ENCODE measurements at regions not wholly inside any gene's neighbourhood (a gene's known extent, or its start where the extent isn't known, plus 50 kb on each side); places are given as distances from the start of the nearest gene placed in this dataset.

DNA sequence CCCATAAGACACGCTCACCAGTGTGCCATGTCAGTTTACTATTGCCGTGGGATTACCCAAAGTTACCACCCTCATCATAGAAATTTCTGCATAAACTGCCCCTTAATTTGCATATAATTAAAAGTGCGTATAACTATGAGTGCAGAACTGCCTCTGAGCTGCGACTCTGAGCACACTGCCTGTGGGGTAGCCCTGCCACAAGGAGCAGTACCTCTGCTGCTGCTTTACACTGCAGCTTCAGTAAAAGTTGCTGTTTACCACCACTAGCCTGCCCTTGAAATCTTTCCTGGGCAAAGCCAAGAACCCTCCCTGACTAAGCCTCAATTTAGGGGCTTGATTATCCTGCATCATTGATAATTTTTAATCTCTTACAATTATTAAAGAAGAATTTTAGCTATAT lies 213.9 kb upstream of the MAP2 start:
- no peak for TF ChIP-seq CTCF (IDR thresholded peaks at IDR 0.05)
- H3K27me3 Mint-ChIP-seq (ENCODE audit: insufficient read depth) = no peaks in the 10 kb centered on the region
- H3K27ac Mint-ChIP-seq = no peak overlapping the region
- no peak overlapping the region; the same call in 1 of the 2 replicates for H3K4me3 Mint-ChIP-seq
- no peak for DNase-seq
- no peaks in the 10 kb centered on the region for H3K36me3 Mint-ChIP-seq (ENCODE audit: low read depth)
- H3K4me1 Mint-ChIP-seq (ENCODE audit: low read depth) = no peaks in the 10 kb centered on the region
- no peaks in the 10 kb centered on the region for H3K9me3 Mint-ChIP-seq

GRCh38 chr2:209230560-209230959 lies 193.3 kb upstream of the MAP2 start:
- no peak overlapping the region for H3K4me3 Mint-ChIP-seq
- H3K36me3 Mint-ChIP-seq (ENCODE audit: low read depth) = no peaks in the 10 kb centered on the region
- TF ChIP-seq CTCF (IDR thresholded peaks at IDR 0.05) = no peak
- peaks cover 35% of the 10 kb centered on the region for H3K9me3 Mint-ChIP-seq
- no peak for DNase-seq
- H3K27me3 Mint-ChIP-seq (ENCODE audit: insufficient read depth) = no peaks in the 10 kb centered on the region
- H3K4me1 Mint-ChIP-seq (ENCODE audit: low read depth) = no peaks in the 10 kb centered on the region
- H3K27ac Mint-ChIP-seq = no peak overlapping the region

- Mint-ChIP-seq H3K4me1 (ENCODE audit: low read depth) (no peaks in the 10 kb centered on the region), H3K36me3 (ENCODE audit: low read depth) (no peaks in the 10 kb centered on the region; the same call in 1 of the 2 replicates), H3K9me3 (peaks cover 35% of the 10 kb centered on the region), H3K27me3 (ENCODE audit: insufficient read depth) (no peaks in the 10 kb centered on the region), H3K27ac (no peak overlapping the region), H3K4me3 (no peak overlapping the region)
- no peak for TF ChIP-seq CTCF (IDR thresholded peaks at IDR 0.05)
- no peak for DNase-seq
Measured at GRCh38 chr2:209236377-209236776, 187.5 kb upstream of the MAP2 start.

DNA sequence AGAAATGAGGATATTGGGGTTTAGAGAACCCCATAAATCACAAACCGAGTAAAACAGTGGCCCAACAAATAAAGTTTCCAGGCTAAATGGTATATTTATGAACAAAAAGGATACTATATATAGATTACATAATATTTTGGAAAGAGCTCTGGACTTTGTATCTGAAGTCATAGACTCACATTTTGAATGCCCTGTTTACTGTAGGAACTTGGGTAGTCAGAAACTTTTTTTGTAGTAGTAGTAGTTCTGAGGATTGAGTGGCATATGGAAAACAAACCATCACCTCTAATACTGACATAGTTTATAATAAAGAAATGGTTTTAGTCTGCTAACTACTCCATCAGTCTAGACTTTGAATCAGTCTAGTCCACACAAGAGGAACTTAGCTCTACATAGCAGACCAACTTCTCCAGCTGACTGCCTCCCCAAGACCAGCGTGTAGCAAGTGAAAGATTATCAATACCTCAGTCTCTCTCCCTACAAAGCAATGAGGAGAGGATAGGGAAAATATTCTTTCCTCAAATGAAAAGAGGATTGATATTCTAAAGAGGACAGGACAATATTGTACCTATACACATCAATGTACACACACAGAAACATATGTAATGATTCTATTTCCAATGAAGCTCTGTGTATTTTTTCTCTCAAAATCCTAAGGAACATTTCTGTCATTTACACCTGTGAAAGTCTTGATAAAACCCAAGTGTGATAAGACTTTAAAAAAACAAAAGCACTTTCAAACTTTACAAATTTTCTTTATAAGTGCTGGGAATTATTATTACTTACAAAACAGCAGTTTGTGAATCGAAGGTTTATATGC lies 184.9 kb upstream of the MAP2 start:
- DNase-seq = no peak
- Mint-ChIP-seq H3K9me3 (peaks cover 48% of the 10 kb centered on the region), H3K4me3 (no peak overlapping the region), H3K27me3 (ENCODE audit: insufficient read depth) (no peaks in the 10 kb centered on the region), H3K27ac (no peak overlapping the region), H3K36me3 (ENCODE audit: low read depth) (no peaks in the 10 kb centered on the region; the same call in 1 of the 2 replicates), H3K4me1 (ENCODE audit: low read depth) (no peaks in the 10 kb centered on the region)
- no peak for TF ChIP-seq CTCF (IDR thresholded peaks at IDR 0.05)

- TF ChIP-seq CTCF (IDR thresholded peaks at IDR 0.05) = no peak
- Mint-ChIP-seq H3K9me3 (peaks cover 48% of the 10 kb centered on the region), H3K4me1 (ENCODE audit: low read depth) (no peaks in the 10 kb centered on the region), H3K27ac (no peak overlapping the region), H3K4me3 (no peak overlapping the region), H3K27me3 (ENCODE audit: insufficient read depth) (no peaks in the 10 kb centered on the region), H3K36me3 (ENCODE audit: low read depth) (peaks cover 4% of the 10 kb centered on the region; the same call in 1 of the 2 replicates)
- no peak for DNase-seq
Measured at GRCh38 chr2:209239585-209239938, 184.3 kb upstream of the MAP2 start.
